Kidney (tissue), 13 donors: ENCODE measurements at regions not wholly inside any gene's neighbourhood (a gene's known extent, or its start where the extent isn't known, plus 50 kb on each side); places are given as distances from the start of the nearest gene placed in this dataset.
"Not testable (repeated sequence)": the region's sequence is repeated elsewhere in the genome, so short reads cannot be mapped to it uniquely, and the experiment has no call there.

Experiments used
- DNase-seq, 5 donors: peaks; one replicate each; pipeline ENCODE4 v3.0.0-alpha.2; 2013 to 2020
- FAIRE-seq: peaks from 2 replicates; lab custom pipeline; 2012; peaks lifted over from hg19 to GRCh38; lab: Jason Lieb, UNC
- H3K27ac ChIP-seq, 2 donors: one replicate each; pipeline ENCODE4 v1.7.0; 2013; ENCODE audit warnings: low read depth in 2 of 2, low read length in 2 of 2, inconsistent platforms in 1 of 2
- H3K27me3 ChIP-seq: one replicate; pipeline ENCODE4 v1.7.1; 2013; ENCODE audit warnings: low read length, inconsistent platforms; ENCODE audit not compliant: control insufficient read depth, insufficient read depth
- H3K36me3 ChIP-seq, 3 donors: one replicate each; pipeline versions ENCODE4 v1.7.0 to v1.7.1; 2013; ENCODE audit warnings: low read length in 3 of 3, control low read depth in 1 of 3, inconsistent platforms in 1 of 3; ENCODE audit not compliant: insufficient read depth in 3 of 3, control insufficient read depth in 2 of 3
- H3K4me1 ChIP-seq, 3 donors: one replicate each; pipeline versions ENCODE4 v1.7.0 to v1.7.1; 2013; ENCODE audit warnings: low read length in 3 of 3, inconsistent platforms in 1 of 3, low read depth in 1 of 3; ENCODE audit not compliant: control insufficient read depth in 2 of 3, insufficient read depth in 2 of 3
- H3K4me3 ChIP-seq, 3 donors: one replicate each; pipeline versions ENCODE4 v1.7.0 to v1.8.1; 2013; ENCODE audit warnings: low read length in 3 of 3, control low read depth in 1 of 3, inconsistent platforms in 1 of 3
- H3K9ac ChIP-seq, 3 donors: one replicate each; pipeline versions ENCODE4 v1.7.0 to v1.7.1; 2013; ENCODE audit warnings: low read length in 3 of 3, control low read depth in 1 of 3, inconsistent platforms in 1 of 3
- H3K9me3 ChIP-seq, 3 donors: one replicate each; pipeline versions ENCODE4 v1.7.0 to v1.7.1; 2013; ENCODE audit warnings: low read length in 3 of 3, control low read depth in 1 of 3, inconsistent platforms in 1 of 3; ENCODE audit not compliant: control insufficient read depth in 2 of 3, insufficient read depth in 1 of 3
- CTCF ChIP-seq: IDR thresholded peaks from 3 replicates; pipeline ENCODE4 v1.5.1; 2012; ENCODE audit warnings: mild to moderate bottlenecking, moderate library complexity, borderline replicate concordance; ENCODE audit not compliant: insufficient read depth; ENCODE audit errors: extremely low read depth
- intact Hi-C: fragments of 100-400 bp; cut with DNase I; formaldehyde crosslinking; loops from one replicate; pipeline ENCODE4 v1.11.1; 2022
- donor health status: control.
- donor health status: control.
- donor health status: control.
- donor health status: control.
- donor health status: control.
- donor health status: DM: yes; HTN: yes; CAD: no.
- donor health status: Normal renal cell carcinoma (clear cell type).

- no peak for FAIRE-seq
- no peak overlapping the region for H3K4me3 ChIP-seq
- no peak overlapping the region for H3K27ac ChIP-seq
- no peaks in the 10 kb centered on the region for H3K27me3 ChIP-seq
- no peak for TF ChIP-seq CTCF
- H3K9ac ChIP-seq = no peak overlapping the region
- no peak for DNase-seq
- H3K36me3 ChIP-seq = no peaks in the 10 kb centered on the region
- H3K9me3 ChIP-seq = no peaks in the 10 kb centered on the region
- H3K4me1 ChIP-seq = no peaks in the 10 kb centered on the region
- intact Hi-C loops = no loop called here
These were observed 529.1 kb upstream of the CCDC54 start for GRCh38 chr3:106848099-106848498.

DNA sequence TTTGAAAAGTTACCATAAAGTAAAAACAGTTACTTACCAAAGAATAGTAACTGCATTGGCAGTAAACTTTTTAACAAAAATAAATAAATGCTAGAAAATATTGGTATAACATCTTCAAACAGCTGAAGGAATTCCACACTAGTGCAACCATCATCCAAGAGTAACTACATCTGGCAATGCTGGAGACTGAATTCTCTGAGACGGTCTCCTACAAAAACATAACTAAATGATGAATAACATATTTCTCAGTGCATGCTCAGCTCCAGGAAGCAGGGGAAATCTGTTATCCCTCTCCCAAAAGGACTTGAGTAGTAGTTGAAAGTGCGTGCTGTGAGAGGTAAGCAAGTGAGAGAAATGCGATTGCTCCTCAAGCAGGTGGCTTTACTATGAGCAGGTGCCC lies 526.8 kb upstream of the CCDC54 start:
- peak in 1 of 5 donors; percentile 30 for DNase-seq
- H3K4me1 ChIP-seq = no peaks in the 10 kb centered on the region
- intact Hi-C loops = no loop called here
- FAIRE-seq = no peak
- no peaks in the 10 kb centered on the region for H3K9me3 ChIP-seq
- no peak overlapping the region for H3K4me3 ChIP-seq
- no peak for TF ChIP-seq CTCF
- no peaks in the 10 kb centered on the region for H3K27me3 ChIP-seq
- no peaks in the 10 kb centered on the region for H3K36me3 ChIP-seq
- H3K27ac ChIP-seq = no peak overlapping the region
- H3K9ac ChIP-seq = no peak overlapping the region

DNA sequence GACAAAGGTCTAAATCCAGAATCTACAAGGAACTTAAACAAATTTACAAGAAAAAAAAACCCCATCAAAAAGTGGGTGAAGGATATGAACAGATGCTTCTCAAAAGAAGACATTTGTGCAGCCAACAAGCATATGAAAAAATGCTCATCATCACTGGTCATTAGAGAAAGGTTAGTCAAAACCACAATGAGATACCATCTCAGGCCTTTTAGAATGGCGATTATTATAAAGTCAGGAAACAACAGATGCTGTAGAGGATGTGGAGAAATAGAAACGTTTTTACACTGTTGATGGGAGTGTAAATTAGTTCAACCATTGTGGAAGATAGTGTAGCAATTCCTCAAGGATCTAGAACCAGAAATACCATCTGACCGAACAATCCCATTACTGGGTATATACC lies 518.9 kb upstream of the CCDC54 start:
- DNase-seq, intact Hi-C loops, H3K4me3 ChIP-seq, H3K27ac ChIP-seq, H3K4me1 ChIP-seq, H3K9ac ChIP-seq, FAIRE-seq, H3K36me3 ChIP-seq, H3K27me3 ChIP-seq, H3K9me3 ChIP-seq: not testable (repeated sequence)

DNA sequence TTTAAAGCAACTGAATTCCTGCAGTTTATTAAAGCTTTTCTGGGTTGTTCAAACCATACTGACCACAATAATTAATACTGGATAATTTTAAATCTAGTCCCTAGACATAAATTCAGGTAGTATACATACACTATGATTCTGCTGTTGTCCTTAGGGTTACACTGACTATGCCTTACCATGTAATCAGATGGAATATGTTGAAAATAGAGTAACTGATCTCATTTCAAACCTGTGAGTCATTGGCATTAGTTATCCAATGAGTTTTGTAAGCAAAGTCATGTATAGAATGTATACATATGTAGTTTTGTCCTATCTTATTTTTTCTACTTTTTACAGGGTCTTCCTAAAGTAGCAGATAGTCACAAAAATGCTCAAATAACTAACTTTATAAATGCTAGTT lies 517.1 kb upstream of the CCDC54 start:
- H3K9me3 ChIP-seq = no peaks in the 10 kb centered on the region
- no peak overlapping the region for H3K4me3 ChIP-seq
- no peak overlapping the region for H3K27ac ChIP-seq
- H3K36me3 ChIP-seq = no peaks in the 10 kb centered on the region
- FAIRE-seq (no peak), DNase-seq (no peak)
- intact Hi-C loops = no loop called here
- TF ChIP-seq CTCF = no peak
- no peaks in the 10 kb centered on the region for H3K4me1 ChIP-seq
- no peak overlapping the region for H3K9ac ChIP-seq
- no peaks in the 10 kb centered on the region for H3K27me3 ChIP-seq
